ENCODE measurements at regions not wholly inside any gene's neighbourhood (a gene's known extent, or its start where the extent isn't known, plus 50 kb on each side); places are given as distances from the start of the nearest gene placed in this dataset.
"Not testable (repeated sequence)": the region's sequence is repeated elsewhere in the genome, so short reads cannot be mapped to it uniquely, and the experiment has no call there.

GRCh38 chr2:181790716-181791649 is 100.5 kb upstream of the ITPRID2 start:
- DNase-seq (ENCODE audit: low read depth): peak; percentile 8

DNA sequence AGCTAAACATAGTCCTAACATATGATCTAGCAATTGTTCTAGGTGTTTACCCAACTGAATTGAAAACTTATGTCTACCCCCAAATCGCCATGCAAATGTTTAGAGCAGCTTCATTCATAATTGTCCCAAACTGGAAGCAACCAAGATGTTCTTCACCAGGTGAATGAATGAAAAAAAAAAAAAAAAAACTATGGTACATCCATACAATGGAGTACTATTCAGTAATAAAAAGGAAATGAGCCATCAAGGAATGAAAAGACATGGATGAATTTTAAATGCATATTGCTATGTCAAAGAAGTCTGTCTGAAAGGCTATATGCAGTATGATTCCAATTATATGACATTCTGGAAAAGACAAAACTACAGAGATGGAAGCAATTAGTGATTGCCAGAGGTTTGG is 98.6 kb upstream of the ITPRID2 start:
- no peak for DNase-seq (ENCODE audit: low read depth)

GRCh38 chr2:181798022-181798421 is 93.5 kb upstream of the ITPRID2 start:
- no peak for DNase-seq (ENCODE audit: low read depth)

DNA sequence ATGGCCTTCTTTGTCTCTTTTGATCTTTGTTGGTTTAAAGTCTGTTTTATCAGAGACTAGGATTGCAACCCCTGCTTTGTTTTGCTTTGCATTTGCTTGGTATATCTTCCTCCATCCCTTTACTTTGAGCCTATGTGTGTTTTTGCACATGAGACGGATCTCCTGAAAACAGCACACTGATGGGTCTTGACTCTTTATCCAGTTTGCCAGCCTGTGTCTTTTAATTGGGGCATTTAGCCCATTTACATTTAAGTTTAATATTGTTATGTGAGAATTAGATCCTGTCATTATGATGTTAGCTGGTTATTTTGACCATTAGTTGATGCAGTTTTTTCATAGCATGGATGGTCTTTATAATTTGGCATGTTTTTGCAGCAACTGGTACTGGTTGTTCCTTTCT is 89.2 kb upstream of the ITPRID2 start:
- DNase-seq (ENCODE audit: low read depth): not testable (repeated sequence)

DNA sequence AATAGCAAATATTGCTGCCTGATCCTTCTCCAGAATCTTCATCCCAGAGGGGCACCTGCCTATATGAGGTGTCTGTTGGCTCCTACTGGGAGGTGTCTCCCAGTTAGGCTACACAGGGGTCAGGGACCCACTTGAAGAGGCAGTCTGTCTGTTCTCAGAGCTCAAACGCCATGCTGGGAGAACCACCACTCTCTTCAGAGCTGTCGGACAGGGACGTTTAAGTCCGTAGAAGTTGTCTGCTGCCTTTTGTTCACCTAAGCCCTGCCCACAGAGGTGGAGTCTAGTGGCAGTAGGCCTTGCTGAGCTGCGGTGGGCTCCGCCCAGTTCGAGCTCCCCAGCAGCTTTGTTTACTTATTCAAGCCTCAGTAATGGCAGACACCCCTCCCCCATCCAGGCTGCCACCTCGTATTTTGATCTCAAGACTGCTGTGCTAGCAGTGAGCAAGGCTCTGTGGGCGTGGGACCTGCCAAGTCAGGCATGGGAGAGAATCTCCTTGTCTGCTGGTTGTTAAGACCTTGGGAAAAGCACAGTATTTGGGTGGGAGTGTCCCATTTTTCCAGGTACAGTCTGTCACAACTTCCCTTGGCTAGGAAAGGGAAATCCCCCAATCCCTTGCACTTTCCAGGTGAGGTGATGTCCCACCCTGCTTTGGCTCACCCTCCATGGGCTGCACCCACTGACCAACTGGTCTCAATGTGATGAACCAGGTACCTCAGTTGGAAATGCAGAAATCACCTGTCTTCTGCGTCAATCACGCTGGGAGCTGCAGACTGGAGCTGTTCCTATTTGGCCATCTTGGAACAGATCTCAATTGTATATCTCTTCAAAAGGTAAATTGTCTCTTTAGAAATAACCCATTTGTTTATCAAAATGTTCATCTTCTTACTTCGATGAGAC is 87.4 kb upstream of the ITPRID2 start:
- not testable (repeated sequence) for DNase-seq (ENCODE audit: low read depth)

- DNase-seq (ENCODE audit: low read depth): no peak
These were observed 86.1 kb upstream of the ITPRID2 start for GRCh38 chr2:181805228-181806038.

GRCh38 chr2:181806039-181806392 is 85.5 kb upstream of the ITPRID2 start:
- DNase-seq (ENCODE audit: low read depth): no peak

DNA sequence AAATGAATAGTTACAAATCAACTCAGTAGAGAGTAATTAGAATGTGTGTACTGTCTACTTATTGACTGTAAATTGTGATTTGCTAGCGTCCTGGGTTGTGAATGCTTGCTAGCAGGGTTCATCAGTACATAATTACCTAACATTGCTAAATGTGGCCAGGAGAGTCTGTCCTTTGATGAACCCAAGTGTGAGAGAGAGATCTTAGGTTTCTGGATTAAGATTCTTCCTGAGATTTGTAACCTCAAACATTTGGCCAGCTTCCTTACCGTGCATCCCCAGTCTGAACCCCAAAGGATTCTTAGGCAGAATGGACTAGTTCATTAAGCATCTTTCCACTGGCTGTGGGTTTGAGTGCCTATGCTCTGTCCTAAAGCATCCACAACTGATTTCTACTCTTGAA is 84.0 kb upstream of the ITPRID2 start:
- no peak for DNase-seq (ENCODE audit: low read depth)

DNA sequence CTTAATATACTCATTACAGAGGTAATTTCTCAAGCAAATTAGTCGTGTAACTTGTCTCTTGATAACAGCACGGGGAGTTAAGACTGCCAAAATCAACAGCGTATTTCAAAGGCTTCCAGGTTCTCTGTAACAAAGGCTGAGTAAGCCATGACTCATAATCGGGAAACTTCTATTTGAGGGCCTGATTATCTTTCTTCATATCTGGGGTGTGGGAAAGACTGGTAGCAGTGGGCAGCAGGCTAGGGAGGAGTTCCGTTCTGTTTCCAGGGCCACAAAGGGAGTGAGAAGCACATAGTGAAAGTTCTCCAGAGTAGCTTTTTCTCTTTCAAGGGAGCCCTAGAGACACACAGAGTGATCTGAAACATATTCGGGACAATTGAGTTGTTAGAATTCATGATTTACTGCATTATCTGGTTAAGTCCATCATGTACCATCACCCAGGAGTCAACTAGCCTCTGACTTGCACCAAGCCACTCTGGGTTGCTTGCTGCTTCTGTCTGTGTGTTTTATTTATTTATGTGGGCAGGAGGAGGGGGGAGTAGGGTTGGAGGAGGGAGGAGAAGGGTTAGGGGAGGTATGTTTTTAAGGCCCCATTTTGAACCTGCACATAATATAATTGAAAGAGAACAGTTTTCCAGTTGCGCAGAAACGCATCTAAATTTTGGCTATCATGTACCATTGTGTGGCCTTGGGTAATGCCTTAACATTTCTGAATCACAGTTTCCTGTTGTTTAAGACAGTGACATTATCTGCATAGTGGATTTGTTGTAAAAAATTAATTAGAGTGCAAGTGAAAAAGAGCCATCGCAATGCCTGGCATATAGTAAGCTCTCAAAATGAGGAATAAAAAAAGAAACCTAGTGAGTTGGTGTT is 80.5 kb upstream of the ITPRID2 start:
- no peak for DNase-seq (ENCODE audit: low read depth)

- no peak for DNase-seq (ENCODE audit: low read depth)
These were observed 79.3 kb upstream of the ITPRID2 start for GRCh38 chr2:181812106-181812743.

DNA sequence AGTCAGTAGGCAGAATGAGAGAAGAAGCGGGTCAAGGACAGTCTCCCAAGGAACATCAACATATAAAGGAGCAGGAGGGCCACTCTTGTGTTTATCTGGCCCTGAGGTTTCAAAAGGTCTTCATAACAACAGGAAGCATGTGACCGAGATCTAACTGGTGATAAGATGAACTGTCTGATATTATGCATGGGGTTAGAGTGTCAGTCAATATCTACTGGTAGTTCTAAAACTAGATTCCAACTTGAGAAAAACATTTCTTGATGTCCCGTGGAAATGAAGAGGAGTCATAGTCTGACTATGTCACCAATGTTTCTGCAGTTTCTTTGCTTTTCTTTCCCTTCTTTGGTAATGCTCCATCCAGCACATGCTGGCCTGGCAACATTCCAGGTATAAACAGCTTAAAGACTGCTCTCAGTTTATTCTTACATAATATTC is 77.5 kb upstream of the ITPRID2 start:
- no peak for DNase-seq (ENCODE audit: low read depth)

DNA sequence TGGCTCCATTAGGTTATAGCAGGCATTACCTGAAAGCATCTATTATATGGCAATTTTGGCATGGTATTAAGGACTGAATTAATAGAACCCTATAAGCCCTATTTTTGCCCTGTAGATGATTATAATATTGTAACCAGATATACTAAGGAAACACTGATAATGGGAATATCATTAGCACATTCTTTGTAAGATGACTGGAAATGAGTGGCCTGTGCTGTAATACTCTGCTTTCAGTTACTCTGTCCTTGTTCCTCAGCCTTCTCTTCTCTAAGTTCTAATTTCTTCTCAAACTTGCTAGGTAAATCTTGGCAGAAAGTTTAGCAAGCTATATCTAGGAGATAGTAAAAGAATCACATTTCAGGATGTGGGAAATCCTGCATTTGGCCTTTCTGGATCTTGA is 74.0 kb upstream of the ITPRID2 start:
- DNase-seq (ENCODE audit: low read depth): no peak

GRCh38 chr2:181818058-181818680 is 73.4 kb upstream of the ITPRID2 start:
- DNase-seq (ENCODE audit: low read depth): no peak

GRCh38 chr2:181818840-181819239 is 72.7 kb upstream of the ITPRID2 start:
- no peak for DNase-seq (ENCODE audit: low read depth)

DNA sequence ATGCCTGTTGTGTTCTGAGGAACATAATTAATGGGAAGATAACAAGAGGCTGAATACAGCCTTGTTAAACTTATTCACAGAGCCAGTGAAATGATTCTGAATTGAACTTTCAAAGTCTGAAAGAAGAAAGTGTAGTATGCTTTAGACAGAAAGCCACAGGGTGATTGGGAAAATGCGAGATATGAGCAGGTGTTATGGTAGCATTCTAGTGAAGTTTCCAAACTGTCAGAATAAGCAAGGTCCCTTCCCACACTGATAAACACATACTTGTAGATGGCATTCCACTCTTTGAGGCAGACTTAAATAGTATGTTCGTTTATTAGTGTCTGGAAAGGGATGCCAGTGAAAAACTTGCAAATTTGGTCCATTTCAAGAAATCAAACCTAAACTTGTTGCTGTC is 70.5 kb upstream of the ITPRID2 start:
- DNase-seq (ENCODE audit: low read depth): no peak

GRCh38 chr2:181822097-181822496 is 69.4 kb upstream of the ITPRID2 start:
- DNase-seq (ENCODE audit: low read depth): no peak

GRCh38 chr2:181823405-181823804 is 68.1 kb upstream of the ITPRID2 start:
- no peak for DNase-seq (ENCODE audit: low read depth)

DNA sequence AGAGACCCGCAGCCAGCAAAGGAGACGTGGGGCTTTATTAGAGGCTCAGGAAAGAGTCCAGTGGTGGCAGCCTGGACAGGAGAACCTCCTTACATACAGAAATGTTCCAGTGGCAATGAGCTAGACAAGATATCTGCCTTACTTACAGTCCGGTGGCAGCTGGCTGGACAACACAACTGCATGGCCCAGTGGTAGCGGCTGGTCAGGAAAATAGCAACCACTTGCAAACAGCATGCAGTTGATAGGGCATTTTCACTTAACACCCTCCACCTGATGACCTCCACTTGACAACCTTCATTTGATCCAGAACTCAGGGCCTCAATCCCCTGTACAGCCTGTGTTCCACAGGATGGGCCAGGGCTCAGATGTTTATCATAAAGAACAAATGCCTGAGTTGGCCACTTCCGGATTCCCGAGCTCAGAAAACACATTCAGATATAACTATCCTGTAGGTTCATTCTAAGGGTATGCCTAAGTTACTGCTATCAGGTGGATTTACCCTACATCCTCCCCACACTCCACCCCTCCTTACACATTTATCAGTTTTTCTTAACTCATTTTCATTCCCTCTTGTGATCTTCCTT is 63.3 kb upstream of the ITPRID2 start:
- DNase-seq (ENCODE audit: low read depth): no peak

GRCh38 chr2:181829230-181829629 is 62.3 kb upstream of the ITPRID2 start:
- DNase-seq (ENCODE audit: low read depth): no peak

GRCh38 chr2:181832015-181832414 is 59.5 kb upstream of the ITPRID2 start:
- DNase-seq (ENCODE audit: low read depth): no peak
